ENCODE measurements at regions not wholly inside any gene's neighbourhood (a gene's known extent, or its start where the extent isn't known, plus 50 kb on each side); places are given as distances from the start of the nearest gene placed in this dataset.

DNA sequence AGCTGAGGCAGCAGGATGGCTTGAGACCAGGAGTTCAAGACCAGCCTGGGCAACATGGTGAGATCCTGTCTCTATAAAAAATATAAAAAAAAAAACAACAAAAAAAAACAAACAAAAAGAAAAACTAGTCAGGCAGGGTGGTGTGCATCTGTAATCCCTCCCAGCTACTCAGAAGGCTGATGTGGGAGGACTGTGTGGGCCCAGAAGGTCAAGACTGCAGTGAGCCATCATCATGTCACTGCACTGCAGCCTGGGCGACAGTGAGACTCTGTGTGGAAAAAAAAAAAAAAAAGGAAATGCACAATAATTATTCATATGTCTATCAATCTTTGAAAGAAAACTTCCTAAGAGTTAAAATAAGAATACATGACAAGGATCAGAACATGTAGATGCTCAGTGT, 178.3 kb downstream of the SEM1 start (continued):
- TF ChIP-seq POU6F1 (CRISPR knock-in tag; IDR thresholded peaks at IDR 0.05; ENCODE audit: borderline replicate concordance, low read depth), result no peak

- no peak for TF ChIP-seq ZNF8 (CRISPR knock-in tag; IDR thresholded peaks at IDR 0.05)
- no peak for TF ChIP-seq TOX (CRISPR knock-in tag; IDR thresholded peaks at IDR 0.05; ENCODE audit: borderline replicate concordance)
- TF ChIP-seq PPARA (CRISPR knock-in tag; IDR thresholded peaks at IDR 0.05; ENCODE audit: borderline replicate concordance), result no peak
- TF ChIP-seq TCF4 (CRISPR knock-in tag; IDR thresholded peaks at IDR 0.05; ENCODE audit: borderline replicate concordance), result no peak
- no peak for TF ChIP-seq ZFP3 (CRISPR knock-in tag; IDR thresholded peaks at IDR 0.05)
- no peak for TF ChIP-seq PATZ1 (CRISPR knock-in tag; IDR thresholded peaks at IDR 0.05; ENCODE audit: borderline replicate concordance)
- TF ChIP-seq CSDC2 (CRISPR knock-in tag; IDR thresholded peaks at IDR 0.05), result no peak
- TF ChIP-seq GLIS3 (CRISPR knock-in tag; IDR thresholded peaks at IDR 0.05), result no peak
- no peak for TF ChIP-seq ZFP30 (CRISPR knock-in tag; IDR thresholded peaks at IDR 0.05)
- no peak for TF ChIP-seq POU6F1 (CRISPR knock-in tag; IDR thresholded peaks at IDR 0.05; ENCODE audit: borderline replicate concordance, low read depth)
- no peak for TF ChIP-seq BACH2 (CRISPR knock-in tag; IDR thresholded peaks at IDR 0.05; ENCODE audit: borderline replicate concordance)
- no peak for TF ChIP-seq OSR1 (CRISPR knock-in tag; IDR thresholded peaks at IDR 0.05)
- TF ChIP-seq, protein P1, sequence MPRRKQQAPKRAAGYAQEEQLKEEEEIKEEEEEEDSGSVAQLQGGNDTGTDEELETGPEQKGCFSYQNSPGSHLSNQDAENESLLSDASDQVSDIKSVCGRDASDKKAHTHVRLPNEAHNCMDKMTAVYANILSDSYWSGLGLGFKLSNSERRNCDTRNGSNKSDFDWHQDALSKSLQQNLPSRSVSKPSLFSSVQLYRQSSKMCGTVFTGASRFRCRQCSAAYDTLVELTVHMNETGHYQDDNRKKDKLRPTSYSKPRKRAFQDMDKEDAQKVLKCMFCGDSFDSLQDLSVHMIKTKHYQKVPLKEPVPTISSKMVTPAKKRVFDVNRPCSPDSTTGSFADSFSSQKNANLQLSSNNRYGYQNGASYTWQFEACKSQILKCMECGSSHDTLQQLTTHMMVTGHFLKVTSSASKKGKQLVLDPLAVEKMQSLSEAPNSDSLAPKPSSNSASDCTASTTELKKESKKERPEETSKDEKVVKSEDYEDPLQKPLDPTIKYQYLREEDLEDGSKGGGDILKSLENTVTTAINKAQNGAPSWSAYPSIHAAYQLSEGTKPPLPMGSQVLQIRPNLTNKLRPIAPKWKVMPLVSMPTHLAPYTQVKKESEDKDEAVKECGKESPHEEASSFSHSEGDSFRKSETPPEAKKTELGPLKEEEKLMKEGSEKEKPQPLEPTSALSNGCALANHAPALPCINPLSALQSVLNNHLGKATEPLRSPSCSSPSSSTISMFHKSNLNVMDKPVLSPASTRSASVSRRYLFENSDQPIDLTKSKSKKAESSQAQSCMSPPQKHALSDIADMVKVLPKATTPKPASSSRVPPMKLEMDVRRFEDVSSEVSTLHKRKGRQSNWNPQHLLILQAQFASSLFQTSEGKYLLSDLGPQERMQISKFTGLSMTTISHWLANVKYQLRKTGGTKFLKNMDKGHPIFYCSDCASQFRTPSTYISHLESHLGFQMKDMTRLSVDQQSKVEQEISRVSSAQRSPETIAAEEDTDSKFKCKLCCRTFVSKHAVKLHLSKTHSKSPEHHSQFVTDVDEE (CRISPR knock-in tag; IDR thresholded peaks at IDR 0.05), result no peak
- TF ChIP-seq SNAI2 (CRISPR knock-in tag; IDR thresholded peaks at IDR 0.05), result no peak
- TF ChIP-seq ISL1 (CRISPR knock-in tag; IDR thresholded peaks at IDR 0.05), result no peak
- TF ChIP-seq ZC3H10 (CRISPR knock-in tag; IDR thresholded peaks at IDR 0.05), result no peak
- TF ChIP-seq CREB5 (CRISPR knock-in tag; IDR thresholded peaks at IDR 0.05; ENCODE audit: low read depth), result no peak
- TF ChIP-seq ZNF565 (CRISPR knock-in tag; conservative IDR thresholded peaks at IDR 0.05; ENCODE audit: low read depth), result no peak
- no peak for ATAC-seq
Observed at GRCh38 chr7:96530786-96531185, 178.9 kb downstream of the SEM1 start.

DNA sequence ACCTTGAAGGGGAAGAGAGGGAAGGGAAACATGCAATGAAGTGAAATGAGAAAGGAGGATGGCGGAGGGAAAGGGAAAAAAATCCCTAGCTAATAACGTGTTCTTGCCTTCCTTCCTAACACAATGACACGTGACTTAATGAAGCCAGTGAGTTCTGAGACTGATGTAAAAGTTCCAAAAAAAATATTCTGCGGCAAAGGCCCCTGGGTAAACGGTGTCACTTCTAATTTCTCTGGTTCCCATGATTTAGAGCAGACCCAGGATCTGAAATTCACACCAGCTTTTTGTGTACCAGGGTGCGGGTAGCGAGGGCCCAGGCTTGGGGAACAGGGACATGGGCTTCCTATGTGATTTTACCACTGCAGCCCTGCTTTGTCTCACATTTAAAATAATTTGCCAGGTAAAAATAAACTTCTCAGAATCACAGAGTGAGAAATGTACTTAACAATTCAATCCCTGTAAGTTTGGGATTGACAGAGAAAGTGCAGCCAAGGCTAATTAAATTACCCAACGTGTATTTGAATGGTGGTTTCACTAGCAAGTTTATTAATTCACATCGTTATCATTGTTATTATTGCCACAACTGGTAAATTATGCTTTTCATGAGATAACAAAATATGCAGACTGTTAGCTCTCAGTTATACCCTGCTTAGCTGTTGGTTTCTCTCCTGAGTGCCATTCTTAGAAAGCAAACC, 182.4 kb downstream of the SEM1 start:
- peak; percentile 59; the same call in 2 of the 3 replicates for ATAC-seq
- peak; percentile 56 for TF ChIP-seq TCF4 (CRISPR knock-in tag; IDR thresholded peaks at IDR 0.05; ENCODE audit: borderline replicate concordance)
- TF ChIP-seq CREB5 (CRISPR knock-in tag; IDR thresholded peaks at IDR 0.05; ENCODE audit: low read depth), result no peak
- no peak for TF ChIP-seq ARNTL (CRISPR knock-in tag; IDR thresholded peaks at IDR 0.05; ENCODE audit: borderline replicate concordance, low read depth)
- TF ChIP-seq ISL1 (CRISPR knock-in tag; IDR thresholded peaks at IDR 0.05), result peak; percentile 50
- 0 out of 2 replicates have a peak, but pooled peaks have one; percentile 27 for TF ChIP-seq SNAI2 (CRISPR knock-in tag; IDR thresholded peaks at IDR 0.05)
- TF ChIP-seq, protein P1 (CRISPR knock-in tag; IDR thresholded peaks at IDR 0.05), result 0 out of 2 replicates have a peak, but pooled peaks have one; percentile 51
